Hepatic stellate cell (primary cell): ENCODE measurements at regions not wholly inside any gene's neighbourhood (a gene's known extent, or its start where the extent isn't known, plus 50 kb on each side); places are given as distances from the start of the nearest gene placed in this dataset.
"Not testable (repeated sequence)": the region's sequence is repeated elsewhere in the genome, so short reads cannot be mapped to it uniquely, and the experiment has no call there.

Experiments used
- DNase-seq: peaks from one replicate; pipeline ENCODE4 v3.0.0; 2011; ENCODE audit warnings: low spot score

DNA sequence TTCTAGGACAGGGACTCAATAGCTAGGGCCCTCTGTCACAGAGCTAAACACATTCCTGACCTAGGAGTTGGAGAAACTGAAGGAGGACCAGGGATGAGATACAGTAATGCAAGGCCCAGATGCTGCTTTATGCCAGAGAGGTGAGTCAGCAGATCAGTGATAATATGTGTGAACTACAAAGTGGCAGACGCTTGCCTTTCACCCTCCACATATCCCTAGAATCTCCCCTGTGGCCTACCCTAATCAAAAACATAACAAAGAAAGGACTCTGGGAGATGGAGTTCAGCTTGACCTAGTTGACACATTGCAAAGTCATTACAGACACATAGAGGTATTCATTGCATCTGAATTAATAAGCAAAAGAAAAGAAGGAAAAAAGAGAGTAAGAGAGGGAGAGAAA lies 417.6 kb upstream of the DYNLRB2 start:
- no peak for DNase-seq

GRCh38 chr16:80122115-80122514 lies 418.7 kb upstream of the DYNLRB2 start:
- no peak for DNase-seq

GRCh38 chr16:80121522-80121909 lies 419.3 kb upstream of the DYNLRB2 start:
- DNase-seq, result no peak

DNA sequence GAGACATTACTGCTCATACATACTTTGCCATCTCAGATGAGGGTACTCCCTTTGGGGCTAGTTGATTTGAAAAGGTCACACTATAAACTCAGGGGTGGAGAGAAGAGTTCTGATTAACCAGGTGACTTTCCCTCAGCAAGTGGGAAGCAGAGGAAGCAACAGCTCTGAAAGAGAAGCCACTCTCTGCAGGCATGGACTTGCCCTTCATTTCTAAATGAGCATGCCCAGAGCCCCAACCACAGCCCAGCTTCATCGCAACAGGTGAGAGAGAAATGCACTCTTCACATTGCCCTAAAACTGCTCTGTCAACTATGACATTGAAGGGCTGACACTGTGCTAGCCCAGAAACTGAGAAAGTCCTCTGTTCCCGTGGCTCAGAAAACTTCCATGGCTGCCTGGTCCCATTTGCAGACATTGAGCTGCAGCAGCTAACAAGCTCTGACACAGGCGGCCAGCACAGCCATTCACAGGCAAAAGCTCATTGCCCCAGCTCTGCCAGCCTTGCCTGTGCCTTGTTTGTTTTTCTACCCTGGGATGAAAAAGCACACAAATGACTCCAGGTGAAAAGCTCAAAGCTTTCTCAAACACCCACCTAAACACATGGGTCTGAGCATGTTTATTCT lies 419.8 kb upstream of the DYNLRB2 start:
- DNase-seq, result no peak

GRCh38 chr16:80117556-80118130 lies 423.1 kb upstream of the DYNLRB2 start:
- DNase-seq, result no peak

DNA sequence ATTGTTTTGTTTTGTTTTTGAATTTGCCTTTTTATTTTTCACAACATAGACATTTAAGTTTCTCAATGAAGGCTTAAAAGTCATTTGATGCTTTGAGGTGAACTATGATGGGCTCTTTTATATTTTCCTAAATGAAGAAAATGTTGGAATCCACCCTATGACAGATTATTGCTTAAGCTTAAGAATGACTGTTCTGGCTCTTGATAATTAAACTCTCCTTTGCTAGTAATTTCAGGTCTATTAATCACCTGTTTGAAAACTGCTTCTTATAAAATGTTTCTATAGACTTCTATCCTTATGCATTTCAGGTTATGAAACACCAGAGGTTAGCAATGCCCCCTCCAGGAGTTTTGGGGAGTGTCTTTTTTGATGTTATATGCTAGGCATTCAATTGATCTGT lies 424.1 kb upstream of the DYNLRB2 start:
- DNase-seq, result no peak

DNA sequence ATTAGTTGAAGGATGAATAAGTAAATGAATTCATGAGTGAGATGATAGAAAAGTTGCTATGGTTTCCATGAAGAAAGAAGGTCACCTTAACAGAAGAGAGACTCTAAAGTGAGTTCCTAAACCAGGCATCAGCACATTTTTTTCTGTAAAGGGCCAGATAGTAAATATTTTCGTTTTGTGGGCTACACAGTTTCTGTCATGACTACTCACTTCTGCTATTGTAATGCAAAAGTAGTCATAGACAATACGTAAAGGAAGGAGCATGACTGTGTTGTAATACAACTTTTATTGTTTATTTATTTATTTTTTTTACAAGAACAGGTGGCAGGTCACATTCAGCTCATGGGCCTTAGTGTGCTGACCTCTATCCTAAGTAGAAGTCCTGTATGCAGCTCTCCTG lies 426.1 kb upstream of the DYNLRB2 start:
- DNase-seq, result no peak

DNA sequence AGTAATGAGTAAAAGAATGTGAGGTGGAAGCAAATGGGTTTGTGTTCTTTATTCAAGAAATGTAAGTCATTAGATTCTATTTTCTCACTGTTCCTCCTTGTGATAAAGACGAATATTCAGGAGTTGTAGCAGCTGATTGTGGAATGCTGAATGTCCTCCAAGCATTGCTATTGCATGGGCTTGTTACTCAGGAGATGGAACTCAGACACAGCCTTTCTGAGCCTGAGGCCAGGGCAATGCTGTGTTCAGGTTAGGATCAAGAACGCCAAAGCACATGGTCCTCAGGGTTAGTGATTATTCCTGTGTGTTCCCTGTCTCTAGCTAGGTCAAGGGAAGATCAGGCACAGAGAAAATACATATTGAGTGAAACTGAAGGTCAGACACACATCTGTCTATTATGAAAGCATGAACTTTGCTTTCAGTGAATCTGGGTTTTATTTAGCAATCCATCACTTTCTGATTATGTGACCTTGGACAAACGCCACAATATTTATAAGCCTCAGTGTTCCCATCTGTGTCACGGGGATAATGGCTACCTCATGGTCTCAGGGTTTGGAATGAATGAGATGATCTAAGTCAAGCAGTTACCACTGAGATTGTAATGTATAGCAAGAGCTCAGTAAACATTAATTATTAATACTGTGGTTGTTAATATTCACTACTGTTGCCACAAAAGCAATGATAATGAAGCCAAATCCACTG lies 426.8 kb upstream of the DYNLRB2 start:
- no peak for DNase-seq

GRCh38 chr16:80109581-80109980 lies 431.2 kb upstream of the DYNLRB2 start:
- no peak for DNase-seq

GRCh38 chr16:80107900-80108299 lies 432.9 kb upstream of the DYNLRB2 start:
- DNase-seq, result no peak

DNA sequence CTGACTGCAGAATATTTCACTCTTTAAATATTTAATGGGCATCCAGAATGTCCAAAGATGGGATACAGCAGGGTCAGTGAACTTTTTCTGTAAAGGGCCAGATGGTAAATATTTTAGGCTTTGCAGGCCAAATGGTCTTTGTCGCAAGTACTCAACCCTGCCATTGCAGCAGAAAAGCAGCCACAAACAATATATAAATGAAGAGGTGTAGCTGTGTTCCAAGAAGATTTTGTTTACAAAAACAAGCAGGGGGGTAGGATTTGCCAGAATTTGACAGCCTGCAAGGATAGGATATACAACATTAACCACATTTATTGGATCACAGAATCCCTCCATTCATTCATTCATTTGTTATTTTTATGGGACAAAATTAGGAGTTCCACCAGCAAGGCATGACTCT lies 435.0 kb upstream of the DYNLRB2 start:
- no peak for DNase-seq

DNA sequence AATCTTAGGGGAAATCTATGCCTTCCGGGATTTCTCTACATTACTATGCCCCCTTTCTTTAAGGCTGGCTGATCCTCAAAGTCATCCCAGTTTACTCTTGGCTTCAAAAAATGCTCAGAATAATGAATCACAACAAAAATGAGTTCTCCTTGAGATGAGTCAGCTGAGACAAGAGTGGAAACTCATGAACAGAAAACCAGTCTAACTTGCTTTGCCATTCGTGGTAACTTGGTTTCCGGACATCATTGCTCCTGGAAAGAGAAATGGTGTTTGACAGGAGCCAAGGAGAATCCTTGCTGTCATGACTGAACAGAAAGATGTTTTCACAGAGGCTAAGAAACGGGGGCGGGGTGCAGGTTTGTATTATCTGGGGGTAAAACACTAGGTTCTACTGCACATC lies 435.6 kb upstream of the DYNLRB2 start:
- no peak for DNase-seq

DNA sequence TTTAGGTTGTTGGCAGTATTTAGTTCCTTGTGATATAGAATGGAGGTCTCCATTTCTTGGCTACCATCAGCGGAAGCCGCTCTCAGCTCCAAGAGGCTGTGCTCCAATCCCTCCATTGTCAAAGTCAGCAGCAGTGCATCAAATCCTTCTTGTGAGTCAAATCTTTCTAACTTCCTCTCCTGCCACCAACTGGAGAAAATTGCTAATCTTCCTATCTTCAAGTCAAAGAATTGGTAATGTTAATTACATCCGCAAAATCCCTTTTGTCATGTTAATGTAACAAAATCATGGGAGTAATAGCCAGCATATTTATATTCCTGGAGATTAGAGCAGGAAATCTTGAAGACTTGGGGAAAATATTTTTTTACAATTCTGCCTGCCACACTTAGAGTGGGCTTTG lies 436.4 kb upstream of the DYNLRB2 start:
- DNase-seq, result no peak

DNA sequence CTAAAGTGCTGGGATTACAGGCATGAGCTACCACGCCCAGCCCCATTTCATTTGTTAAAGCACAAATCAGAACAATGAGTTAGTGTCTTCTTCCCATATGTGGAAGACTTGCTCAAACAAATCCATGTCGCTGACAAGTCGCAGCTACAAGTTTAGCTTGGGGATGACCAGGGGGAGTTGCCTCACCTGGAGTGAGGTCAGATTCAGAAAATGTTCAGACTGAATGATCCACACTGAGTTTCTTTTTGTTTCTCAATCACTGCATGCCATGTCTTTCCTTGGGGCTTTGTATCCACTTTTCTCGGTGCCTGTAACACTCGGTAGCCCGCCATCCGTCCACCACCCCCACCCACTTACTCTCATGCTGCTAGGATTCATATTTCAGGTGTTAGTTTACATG lies 437.3 kb upstream of the DYNLRB2 start:
- no peak for DNase-seq

DNA sequence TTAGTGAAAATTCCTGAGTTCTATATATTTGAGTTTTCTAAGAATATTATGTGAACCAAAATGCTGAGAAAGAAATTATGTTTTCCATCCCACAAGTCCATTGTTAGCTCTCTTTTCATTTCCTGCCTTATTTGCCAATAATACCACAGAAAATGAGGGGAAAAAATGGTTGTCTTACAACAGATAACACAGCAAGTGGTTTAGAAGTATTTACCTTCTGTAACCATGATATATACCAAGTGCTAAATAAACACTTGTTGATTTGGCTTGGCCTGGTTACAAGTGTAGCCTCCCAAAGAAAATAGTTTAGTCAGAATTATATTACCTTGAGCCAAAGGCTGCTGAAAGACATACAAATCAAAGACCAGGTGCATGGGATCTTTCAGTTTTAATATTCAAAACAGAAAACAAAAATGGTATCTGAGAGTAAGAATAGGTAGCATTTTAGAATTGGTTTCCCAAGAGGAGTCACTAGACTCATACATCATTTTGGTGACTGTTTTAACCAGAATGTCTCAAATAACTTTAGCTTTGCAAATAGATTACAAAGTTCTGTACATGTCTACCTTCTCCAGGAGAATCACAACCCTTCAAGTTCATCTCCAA lies 439.8 kb upstream of the DYNLRB2 start:
- DNase-seq, result no peak

GRCh38 chr16:80100186-80100585 lies 440.6 kb upstream of the DYNLRB2 start:
- no peak for DNase-seq

GRCh38 chr16:80097098-80097497 lies 443.7 kb upstream of the DYNLRB2 start:
- DNase-seq, result no peak

DNA sequence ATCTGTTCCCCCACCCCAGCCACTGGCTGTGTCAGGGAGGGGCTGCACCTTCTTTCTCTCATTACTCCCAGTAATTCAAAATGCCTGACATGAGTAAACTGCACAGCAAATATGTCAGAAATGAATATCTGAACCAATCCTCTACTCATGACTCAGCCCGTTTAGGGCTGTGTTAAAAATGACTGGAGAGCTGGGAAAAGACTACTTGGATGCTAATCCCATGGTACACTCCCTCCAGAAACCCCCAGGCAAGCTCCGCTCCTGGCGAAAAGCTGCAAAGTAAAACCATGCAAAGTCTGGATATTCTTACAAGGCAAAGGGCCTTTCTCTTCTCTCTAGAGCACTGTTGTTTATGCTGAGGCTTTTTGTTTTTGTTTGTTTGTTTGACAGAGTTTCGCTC lies 448.1 kb upstream of the DYNLRB2 start:
- no peak for DNase-seq

DNA sequence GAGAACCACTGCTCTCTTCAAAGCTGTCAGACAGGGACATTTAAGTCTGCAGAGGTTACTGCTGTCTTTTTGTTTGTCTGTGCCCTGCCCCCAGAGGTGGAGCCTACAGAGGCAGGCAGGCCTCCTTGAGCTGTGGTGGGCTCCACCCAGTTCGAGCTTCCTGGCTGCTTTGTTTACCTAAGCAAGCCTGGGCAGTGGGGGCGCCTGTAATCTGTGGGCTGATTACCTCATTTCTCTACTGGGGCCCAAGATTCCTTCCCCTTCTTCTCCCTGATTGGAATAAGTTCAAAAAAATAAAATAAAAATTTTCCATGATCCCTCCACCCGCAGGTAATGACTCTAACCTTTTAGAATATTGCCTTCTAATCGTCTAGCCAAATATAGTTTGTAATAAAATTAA lies 449.3 kb upstream of the DYNLRB2 start:
- not testable (repeated sequence) for DNase-seq

GRCh38 chr16:80085606-80086005 lies 455.2 kb upstream of the DYNLRB2 start:
- DNase-seq, result no peak

GRCh38 chr16:80084614-80085013 lies 456.2 kb upstream of the DYNLRB2 start:
- DNase-seq, result peak; percentile 31

- DNase-seq, result no peak
These were observed 456.6 kb upstream of the DYNLRB2 start for GRCh38 chr16:80084163-80084562.

DNA sequence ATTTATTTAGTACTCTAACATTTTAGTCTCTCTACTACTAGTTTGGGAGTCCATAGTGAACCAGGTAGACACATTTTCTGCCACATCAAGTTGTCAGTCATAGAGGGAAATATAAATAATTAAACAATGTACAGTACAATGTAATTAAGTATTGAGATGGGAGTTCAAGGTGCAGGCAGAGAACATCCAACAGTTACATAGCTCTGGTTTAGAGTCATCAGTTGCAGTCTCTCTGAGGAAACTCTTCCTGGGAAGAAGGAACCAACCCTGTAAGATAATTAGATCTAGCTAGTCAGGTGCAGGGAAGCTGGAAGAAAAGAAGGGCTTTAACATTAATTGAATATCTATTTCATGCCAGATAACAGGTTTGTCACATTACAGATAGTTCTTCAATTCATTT lies 457.9 kb upstream of the DYNLRB2 start:
- no peak for DNase-seq
